ENCODE measurements at regions not wholly inside any gene's neighbourhood (a gene's known extent, or its start where the extent isn't known, plus 50 kb on each side); places are given as distances from the start of the nearest gene placed in this dataset.

DNA sequence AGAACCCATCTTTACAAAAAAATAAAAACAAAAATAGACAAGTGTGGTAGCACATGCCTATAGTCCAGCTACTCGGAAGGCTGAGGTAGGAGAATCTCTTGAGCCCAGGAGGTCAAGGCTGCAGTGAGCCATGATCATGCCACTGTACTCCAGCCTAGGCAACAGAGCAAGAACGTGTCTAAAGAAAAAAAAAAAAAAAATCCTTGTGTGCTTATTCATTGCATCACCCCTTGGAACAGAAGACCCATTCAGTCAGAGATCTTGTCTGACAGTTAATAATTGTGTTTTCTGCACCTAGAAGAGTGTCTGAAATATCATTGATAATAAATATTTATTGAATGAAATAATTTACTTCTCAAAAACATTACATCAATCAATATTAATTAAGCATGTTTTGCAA, 97.4 kb upstream of the TBL1X start:
- Histone ChIP-seq H3K27ac (ENCODE audit: low read depth) (no peak overlapping the region), H3F3A (replicated peaks; ENCODE audit: low read depth) (no peaks in the 10 kb centered on the region), H4K20me1 (replicated peaks; ENCODE audit: insufficient read depth) (no peaks in the 10 kb centered on the region), H3K4me2 (no peak overlapping the region), H2AFZ (no peak overlapping the region), H3K4me1 (ENCODE audit: insufficient read depth) (no peaks in the 10 kb centered on the region), H3K4me3 (no peak overlapping the region), H3K36me3 (ENCODE audit: insufficient read depth) (no peaks in the 10 kb centered on the region), H3K27me3 (ENCODE audit: insufficient read depth) (no peaks in the 10 kb centered on the region), H3K9me2 (ENCODE audit: insufficient read depth) (no peaks in the 10 kb centered on the region), H3K79me2 (replicated peaks; ENCODE audit: insufficient read depth) (no peaks in the 10 kb centered on the region)
- peaks cover 2% of the 10 kb centered on the region for H3K27me3 Mint-ChIP-seq (ENCODE audit: insufficient read depth, low read depth, poor library complexity)
- H3K4me3 Mint-ChIP-seq, result no peak overlapping the region
- no peak overlapping the region for H3K27ac Mint-ChIP-seq
- no peak for TF ChIP-seq NANOG (IDR thresholded peaks at IDR 0.05; ENCODE audit: borderline replicate concordance)
- TF ChIP-seq JUNB (IDR thresholded peaks at IDR 0.05; ENCODE audit: unreplicated experiment), result no peak
- no peak for TF ChIP-seq ZNF331 (CRISPR knock-in tag; IDR thresholded peaks at IDR 0.05; ENCODE audit: low read depth)
- TF ChIP-seq ZNF462 (CRISPR knock-in tag; IDR thresholded peaks at IDR 0.05), result no peak
- no peak for TF ChIP-seq EZH2 (IDR thresholded peaks at IDR 0.05; ENCODE audit: low read depth, unreplicated experiment)
- TF ChIP-seq EZH2phosphoT487 (IDR thresholded peaks at IDR 0.05; ENCODE audit: unreplicated experiment), result no peak
- TF ChIP-seq CTCF (conservative IDR thresholded peaks at IDR 0.05; ENCODE audit: low read depth in 2 of 2), result no peak
- TF ChIP-seq REST (IDR thresholded peaks at IDR 0.05; ENCODE audit: unreplicated experiment), result no peak
- no peak for TF ChIP-seq CREB1 (CRISPR knock-in tag; IDR thresholded peaks at IDR 0.05; ENCODE audit: low read depth)
- no peak for TF ChIP-seq STAT1 (IDR thresholded peaks at IDR 0.05; ENCODE audit: unreplicated experiment)
- TF ChIP-seq POLR2AphosphoS5 (IDR thresholded peaks at IDR 0.05; ENCODE audit: low read depth), result no peak
- no peak for TF ChIP-seq ZNF114 (CRISPR knock-in tag; IDR thresholded peaks at IDR 0.05)
- TF ChIP-seq, protein P1, sequence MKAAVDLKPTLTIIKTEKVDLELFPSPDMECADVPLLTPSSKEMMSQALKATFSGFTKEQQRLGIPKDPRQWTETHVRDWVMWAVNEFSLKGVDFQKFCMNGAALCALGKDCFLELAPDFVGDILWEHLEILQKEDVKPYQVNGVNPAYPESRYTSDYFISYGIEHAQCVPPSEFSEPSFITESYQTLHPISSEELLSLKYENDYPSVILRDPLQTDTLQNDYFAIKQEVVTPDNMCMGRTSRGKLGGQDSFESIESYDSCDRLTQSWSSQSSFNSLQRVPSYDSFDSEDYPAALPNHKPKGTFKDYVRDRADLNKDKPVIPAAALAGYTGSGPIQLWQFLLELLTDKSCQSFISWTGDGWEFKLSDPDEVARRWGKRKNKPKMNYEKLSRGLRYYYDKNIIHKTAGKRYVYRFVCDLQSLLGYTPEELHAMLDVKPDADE (IDR thresholded peaks at IDR 0.05), result no peak
- ATAC-seq, result no peak
- no peaks in the 10 kb centered on the region for H3K36me3 Mint-ChIP-seq (ENCODE audit: low read depth)
- peaks cover 6% of the 10 kb centered on the region; the same call in 2 of the 3 replicates for H3K4me1 Mint-ChIP-seq
- DNase-seq (ENCODE audit: low spot score), result no peak
- H3K9me3 Mint-ChIP-seq, result no peaks in the 10 kb centered on the region

Data from GM23338 (cell line).